GM18519 (cell line): ENCODE measurements at regions not wholly inside any gene's neighbourhood (a gene's known extent, or its start where the extent isn't known, plus 50 kb on each side); places are given as distances from the start of the nearest gene placed in this dataset.
"Not testable (repeated sequence)": the region's sequence is repeated elsewhere in the genome, so short reads cannot be mapped to it uniquely, and the experiment has no call there.

Experiments
- ATAC-seq: cut with Tn5 transposase; IDR thresholded peaks from one replicate; pipeline ENCODE4 v1.9.1; 2021; ENCODE audit warnings: mild to moderate bottlenecking, moderate library complexity; ENCODE audit not compliant: unreplicated experiment, low FRiP score

GRCh38 chr17:77830816-77831473 lies 127.6 kb upstream of the TNRC6C start:
- ATAC-seq: no peak

DNA sequence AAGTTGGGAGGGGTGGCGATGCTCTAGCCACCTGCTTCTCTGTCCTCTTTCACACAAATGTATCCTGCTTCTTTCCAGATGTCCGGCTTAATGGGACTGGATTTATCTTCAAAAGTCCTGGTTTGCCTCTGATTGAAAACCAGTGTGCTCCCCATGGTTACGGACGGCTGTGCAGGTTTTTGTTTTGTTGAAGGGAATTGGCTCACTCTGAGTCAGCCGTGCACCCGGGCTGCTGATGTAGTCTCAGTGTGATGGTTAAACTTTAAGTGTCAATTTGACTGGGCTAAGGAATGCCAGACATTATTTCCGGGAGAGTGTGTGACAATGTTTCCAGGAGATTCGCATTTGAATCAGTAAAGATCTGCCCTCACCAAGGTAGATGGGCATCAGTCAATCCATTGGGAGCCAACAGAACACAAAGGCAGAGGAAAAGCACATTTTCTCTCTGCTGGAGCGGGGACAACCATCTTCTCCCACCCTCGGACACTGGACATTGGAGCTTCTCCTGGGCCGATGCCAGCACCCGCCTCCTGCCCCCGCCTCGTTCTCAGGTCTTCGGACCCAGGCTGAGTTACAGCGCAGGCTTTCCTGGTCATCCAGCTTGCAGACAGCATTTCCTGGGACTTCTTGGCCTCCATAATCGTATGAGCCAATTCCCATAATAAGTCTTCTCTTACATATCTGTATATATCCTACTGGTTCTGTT lies 126.9 kb upstream of the TNRC6C start:
- no peak for ATAC-seq

DNA sequence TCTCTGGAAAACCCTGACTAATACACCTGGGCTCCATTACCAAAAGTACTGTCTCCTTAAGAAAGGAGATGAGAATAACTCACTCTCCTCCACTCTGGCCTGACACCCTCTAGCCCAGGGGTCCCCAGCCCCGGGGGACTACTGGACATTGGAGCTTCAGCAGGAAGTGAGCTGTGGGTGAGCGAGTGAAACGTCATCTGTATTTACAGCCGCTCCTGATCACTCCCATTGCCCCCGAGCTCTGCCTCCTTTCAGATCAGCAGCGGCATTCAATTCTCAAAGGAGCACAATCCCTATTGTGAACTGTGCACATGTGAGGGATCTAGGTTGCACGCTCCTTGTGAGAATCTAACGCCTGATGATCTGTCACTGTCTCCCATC lies 126.3 kb upstream of the TNRC6C start:
- ATAC-seq: no peak

GRCh38 chr17:77833769-77834168 lies 124.7 kb upstream of the TNRC6C start:
- ATAC-seq: no peak

GRCh38 chr17:77834170-77835115 lies 124.1 kb upstream of the TNRC6C start:
- no peak for ATAC-seq

DNA sequence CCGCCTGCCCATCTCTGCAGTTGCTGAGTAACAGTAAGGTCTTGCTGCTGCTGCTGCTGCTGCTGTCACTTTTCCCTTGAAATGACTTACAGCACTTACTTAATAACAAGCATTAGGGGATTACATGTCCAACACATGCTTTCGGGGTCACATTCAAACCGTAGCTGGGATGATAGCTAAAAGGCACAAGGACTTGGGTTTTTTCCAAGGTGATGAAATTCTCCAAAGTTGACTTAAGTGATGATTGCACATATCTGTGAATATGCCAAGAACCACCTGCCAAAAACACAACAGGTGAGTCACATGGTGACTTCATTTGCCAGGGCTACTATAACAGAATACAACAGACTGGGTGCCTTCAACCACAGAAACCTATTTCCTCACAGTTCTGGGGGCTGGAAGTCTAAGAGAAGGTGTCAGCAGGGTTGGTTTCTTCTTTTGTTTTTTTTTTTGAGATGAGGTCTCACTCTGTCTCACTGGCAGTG lies 121.9 kb upstream of the TNRC6C start:
- no peak for ATAC-seq

- ATAC-seq: not testable (repeated sequence)
Observed at GRCh38 chr17:77837072-77837471, 121.4 kb upstream of the TNRC6C start.

DNA sequence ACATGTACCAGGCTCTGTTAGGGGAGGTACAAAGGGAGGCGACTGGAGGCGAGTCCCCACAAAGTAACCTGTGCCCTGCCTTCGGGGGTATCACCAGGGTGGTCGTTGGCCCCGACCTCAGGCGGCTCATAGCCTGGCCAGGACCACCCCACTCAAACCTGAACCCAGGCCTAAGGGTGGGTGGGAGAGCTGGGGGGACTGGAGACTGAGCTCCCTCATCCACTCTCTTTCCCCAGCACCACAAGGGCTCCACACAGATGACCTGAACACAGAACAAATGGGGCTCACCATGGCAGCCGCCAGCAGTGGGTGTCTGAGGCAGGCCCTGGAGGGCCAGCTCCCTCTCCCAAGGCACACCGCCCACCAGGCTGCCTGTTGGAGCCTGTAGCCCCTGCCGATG lies 120.6 kb upstream of the TNRC6C start:
- ATAC-seq: no peak

DNA sequence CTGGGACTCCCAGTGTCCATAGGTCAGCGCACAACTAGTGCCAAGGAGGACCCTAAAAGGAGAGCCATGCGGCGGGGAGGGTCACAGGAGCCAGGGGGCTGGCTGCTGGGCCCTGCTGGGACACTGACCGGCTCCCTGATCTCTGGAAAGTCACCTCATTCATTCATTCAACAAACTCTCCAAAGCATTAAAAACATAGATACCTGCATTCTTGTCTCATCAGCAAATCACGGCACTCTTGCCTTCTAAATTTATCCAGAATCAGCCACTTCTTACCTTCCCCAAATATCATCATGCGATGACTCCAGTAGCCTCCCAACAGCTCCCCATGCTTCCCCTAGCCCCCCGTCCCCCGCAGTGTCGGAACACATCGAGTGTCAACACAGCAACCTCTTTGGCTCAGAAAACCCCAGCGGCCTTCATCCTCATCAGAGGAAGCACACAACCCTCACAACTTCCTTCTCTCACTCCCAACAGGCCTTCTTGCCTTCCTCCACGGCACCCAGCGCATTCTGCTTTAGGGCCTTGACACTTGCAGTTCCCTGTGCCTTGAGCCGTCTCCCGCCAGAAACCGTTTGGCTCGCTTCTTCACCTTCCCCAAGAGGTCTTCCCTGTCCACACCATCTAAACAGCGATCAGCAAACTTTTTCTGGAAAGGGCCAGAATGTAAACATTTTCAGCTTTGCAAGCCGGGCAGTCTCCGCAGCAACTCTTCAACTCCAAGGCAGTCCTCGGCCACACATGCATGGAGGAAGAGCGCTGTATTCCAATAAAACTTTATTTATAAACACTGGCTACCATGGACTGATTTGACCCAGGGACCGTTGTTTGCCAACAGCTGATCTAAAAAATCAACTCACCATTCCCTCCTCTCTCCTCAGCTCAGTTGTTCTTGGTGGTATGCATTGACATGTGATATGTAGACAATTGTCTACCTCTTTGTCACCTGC lies 119.5 kb upstream of the TNRC6C start:
- ATAC-seq: no peak

GRCh38 chr17:77839698-77840512 lies 118.6 kb upstream of the TNRC6C start:
- ATAC-seq: no peak

DNA sequence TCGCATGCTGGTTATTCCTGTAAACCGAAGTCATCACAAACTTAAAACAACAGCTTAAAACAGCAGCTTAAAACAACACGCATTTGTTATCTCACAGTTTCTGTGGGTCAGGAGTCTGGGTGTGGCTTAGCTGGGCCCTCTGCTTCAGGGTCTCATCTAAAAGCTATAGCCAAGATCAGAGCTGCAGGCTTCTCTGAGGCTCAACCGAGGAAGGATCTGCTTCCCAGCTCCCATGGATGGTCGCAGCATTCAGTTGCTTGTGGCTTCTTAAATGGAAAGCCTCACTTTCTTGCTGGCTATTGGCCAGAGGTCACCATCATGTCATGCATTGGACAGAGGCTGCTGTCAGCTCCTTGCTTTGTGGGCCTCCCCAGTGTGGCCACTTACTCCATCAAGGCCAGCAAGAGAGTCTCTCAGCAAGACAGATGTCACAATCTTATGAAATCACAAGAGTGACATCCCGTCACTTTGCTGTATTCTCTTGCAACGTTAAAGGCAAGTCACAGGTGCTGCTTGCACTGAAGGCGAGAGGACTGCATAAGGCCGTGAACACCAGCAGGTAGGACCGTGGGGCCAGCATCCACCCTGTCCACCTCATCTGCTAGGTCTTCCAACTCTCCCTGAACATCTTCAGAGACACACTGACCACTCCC lies 117.9 kb upstream of the TNRC6C start:
- no peak for ATAC-seq

- ATAC-seq: no peak
Observed at GRCh38 chr17:77841742-77842527, 116.6 kb upstream of the TNRC6C start.

GRCh38 chr17:77842528-77843147 lies 115.9 kb upstream of the TNRC6C start:
- ATAC-seq: no peak

DNA sequence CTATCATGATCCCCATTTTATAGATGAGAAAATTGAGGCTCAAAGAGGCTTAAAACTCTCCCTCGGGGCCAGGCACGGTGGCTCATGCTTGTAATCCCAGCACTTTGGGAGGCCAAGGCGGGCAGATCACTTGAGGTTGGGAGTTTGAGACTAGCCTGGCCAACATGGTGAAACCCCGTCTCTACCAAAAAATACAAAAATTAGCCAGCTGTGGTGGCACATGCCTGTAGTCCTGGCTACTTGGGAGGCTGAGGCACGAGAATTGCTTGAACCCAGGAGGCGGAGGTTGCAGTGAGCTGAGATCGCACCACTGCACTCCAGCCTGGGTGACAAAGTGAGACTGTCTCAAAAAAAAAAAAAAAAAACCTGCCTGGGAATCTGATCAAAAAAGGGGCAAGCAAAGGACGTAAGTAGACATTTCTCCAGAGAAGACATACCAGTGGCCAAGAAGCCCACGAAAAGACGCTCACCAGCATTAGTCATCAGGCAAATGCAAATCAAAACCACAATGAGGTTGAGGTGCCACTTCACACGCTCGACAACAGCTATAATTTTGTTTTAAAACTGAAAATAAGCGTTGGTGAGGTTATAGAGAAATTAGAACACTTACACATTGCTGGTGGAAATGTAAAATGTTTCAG lies 115.1 kb upstream of the TNRC6C start:
- ATAC-seq: not testable (repeated sequence)

DNA sequence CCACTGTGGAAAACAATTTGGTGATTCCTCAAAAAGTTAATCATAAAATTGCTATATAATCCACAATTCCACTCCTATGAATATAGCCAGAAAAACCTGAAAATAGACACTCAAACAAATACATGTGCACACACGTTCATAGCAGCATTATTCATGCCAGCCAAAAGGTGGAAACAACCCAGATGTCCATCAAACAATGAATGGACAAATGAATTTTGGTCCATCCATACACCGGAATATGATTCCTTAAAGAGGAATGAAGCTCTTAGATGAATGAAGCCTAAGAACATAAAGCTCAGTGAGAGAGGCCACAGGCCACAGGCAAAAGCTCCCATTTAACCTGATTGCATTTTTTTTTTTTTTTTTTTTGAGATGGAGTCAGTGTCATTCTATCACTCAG lies 114.6 kb upstream of the TNRC6C start:
- no peak for ATAC-seq

- no peak for ATAC-seq
Observed at GRCh38 chr17:77844681-77845080, 113.8 kb upstream of the TNRC6C start.
